ENCODE measurements at regions not wholly inside any gene's neighbourhood (a gene's known extent, or its start where the extent isn't known, plus 50 kb on each side); places are given as distances from the start of the nearest gene placed in this dataset.

GRCh38 chr5:89133129-89133528 is 250.1 kb upstream of the MEF2C start:
- TF ChIP-seq POLR2A (IDR thresholded peaks at IDR 0.05; ENCODE audit: low read depth, low read length) (no peak), CTCF (conservative IDR thresholded peaks at IDR 0.05; ENCODE audit: low read depth, low read length) (no peak), CEBPB (IDR thresholded peaks at IDR 0.05; ENCODE audit: low read depth, low read length) (no peak), MAFK (IDR thresholded peaks at IDR 0.05; ENCODE audit: low read depth, low read length) (no peak), RFX5 (IDR thresholded peaks at IDR 0.05; ENCODE audit: low read depth, low read length) (no peak), CHD1 (IDR thresholded peaks at IDR 0.05; ENCODE audit: low read depth, low read length) (no peak), SMC3 (IDR thresholded peaks at IDR 0.05; ENCODE audit: low read depth, low read length) (no peak), FOS (IDR thresholded peaks at IDR 0.05; ENCODE audit: low read depth, low read length) (no peak), RCOR1 (IDR thresholded peaks at IDR 0.05; ENCODE audit: insufficient replicate concordance, low read length) (no peak), MAZ (IDR thresholded peaks at IDR 0.05; ENCODE audit: borderline replicate concordance, low read depth, low read length) (no peak), RAD21 (IDR thresholded peaks at IDR 0.05; ENCODE audit: low read length) (no peak)
